AG10803 (cell line): ENCODE measurements at regions not wholly inside any gene's neighbourhood (a gene's known extent, or its start where the extent isn't known, plus 50 kb on each side); places are given as distances from the start of the nearest gene placed in this dataset.

Source experiments
- DNase-seq: peaks from one replicate; pipeline ENCODE4 v3.0.0; 2010; ENCODE audit warnings: low read depth
- H3K4me3 ChIP-seq: 2 replicates; pipeline ENCODE4 v1.5.1; 2011; ENCODE audit warnings: mild to moderate bottlenecking, low read length, control low read depth
- TF ChIP-seq, protein P1 (sequence below): conservative IDR thresholded peaks from 2 replicates; pipeline ENCODE4 v1.5.1; 2011; ENCODE audit warnings: mild to moderate bottlenecking, low read length, control low read depth, inconsistent platforms

- TF ChIP-seq, protein P1, sequence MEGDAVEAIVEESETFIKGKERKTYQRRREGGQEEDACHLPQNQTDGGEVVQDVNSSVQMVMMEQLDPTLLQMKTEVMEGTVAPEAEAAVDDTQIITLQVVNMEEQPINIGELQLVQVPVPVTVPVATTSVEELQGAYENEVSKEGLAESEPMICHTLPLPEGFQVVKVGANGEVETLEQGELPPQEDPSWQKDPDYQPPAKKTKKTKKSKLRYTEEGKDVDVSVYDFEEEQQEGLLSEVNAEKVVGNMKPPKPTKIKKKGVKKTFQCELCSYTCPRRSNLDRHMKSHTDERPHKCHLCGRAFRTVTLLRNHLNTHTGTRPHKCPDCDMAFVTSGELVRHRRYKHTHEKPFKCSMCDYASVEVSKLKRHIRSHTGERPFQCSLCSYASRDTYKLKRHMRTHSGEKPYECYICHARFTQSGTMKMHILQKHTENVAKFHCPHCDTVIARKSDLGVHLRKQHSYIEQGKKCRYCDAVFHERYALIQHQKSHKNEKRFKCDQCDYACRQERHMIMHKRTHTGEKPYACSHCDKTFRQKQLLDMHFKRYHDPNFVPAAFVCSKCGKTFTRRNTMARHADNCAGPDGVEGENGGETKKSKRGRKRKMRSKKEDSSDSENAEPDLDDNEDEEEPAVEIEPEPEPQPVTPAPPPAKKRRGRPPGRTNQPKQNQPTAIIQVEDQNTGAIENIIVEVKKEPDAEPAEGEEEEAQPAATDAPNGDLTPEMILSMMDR: no peak
- no peak overlapping the region for H3K4me3 ChIP-seq
- no peak for DNase-seq
These were observed 249.3 kb downstream of the LRATD1 start for GRCh38 chr2:14881651-14882327.

DNA sequence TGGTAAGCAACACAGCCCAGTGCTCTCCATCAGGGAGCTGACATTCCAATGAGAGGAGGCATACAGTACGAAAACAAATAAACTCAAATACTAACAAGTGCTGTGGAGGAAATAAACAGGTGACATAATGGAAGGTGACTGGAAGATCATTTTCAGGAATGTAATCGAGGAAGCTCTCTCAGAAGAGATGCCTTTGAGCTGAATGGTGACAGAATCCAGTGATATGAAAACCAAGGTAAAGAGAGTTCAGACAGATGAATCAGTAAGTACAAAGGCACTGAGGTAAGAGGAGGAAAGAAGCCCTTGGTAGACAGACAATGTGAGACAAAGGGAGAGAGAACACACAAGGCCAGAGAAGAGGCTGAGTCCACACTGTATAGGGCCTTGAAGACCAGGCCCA, 252.1 kb downstream of the LRATD1 start:
- H3K4me3 ChIP-seq: no peak overlapping the region
- DNase-seq: no peak
- TF ChIP-seq, protein P1: no peak

- H3K4me3 ChIP-seq: no peak overlapping the region
- TF ChIP-seq, protein P1: no peak
- DNase-seq: no peak
These were observed 259.0 kb downstream of the LRATD1 start for GRCh38 chr2:14891546-14891945.

- no peak overlapping the region for H3K4me3 ChIP-seq
- no peak for DNase-seq
- TF ChIP-seq, protein P1: no peak
These were observed 264.0 kb downstream of the LRATD1 start for GRCh38 chr2:14896330-14897030.

DNA sequence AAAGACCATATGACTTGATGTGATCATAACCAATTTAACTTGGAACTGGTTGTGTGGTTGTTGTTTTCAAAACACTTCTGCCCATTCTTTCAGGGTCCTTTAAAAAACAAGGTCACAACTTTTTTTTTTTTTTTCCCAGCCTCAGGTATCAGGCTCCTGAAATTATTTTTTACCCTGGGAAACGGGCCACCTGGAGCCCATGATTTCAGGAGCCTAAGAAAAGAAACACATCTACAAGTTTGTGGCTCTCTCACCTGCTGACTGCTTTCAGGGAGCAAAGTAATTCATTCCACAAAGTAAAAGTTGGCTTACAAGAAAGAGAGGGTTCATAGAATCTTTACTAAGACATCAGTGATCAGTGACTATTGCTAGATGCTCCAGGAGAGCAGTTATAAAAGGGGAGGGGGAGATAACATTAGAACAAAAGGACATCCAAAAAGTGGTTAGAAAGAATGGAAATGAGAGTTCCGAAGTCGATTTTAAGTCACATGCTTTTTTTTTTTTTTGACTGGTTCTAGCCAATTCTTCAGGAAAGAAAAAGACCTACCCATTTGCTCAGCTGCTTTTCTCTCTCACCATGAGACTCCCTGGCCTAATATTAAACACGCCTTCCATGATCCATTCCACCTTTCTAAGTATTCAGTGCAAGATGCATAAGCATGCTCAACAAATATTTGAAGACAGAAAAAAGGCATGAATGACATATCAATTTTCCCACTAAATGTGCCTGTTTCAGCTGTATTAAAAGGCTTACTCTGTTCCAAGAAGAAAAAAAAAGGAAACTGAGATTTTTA, 267.3 kb downstream of the LRATD1 start:
- DNase-seq: no peak
- H3K4me3 ChIP-seq: no peak overlapping the region
- TF ChIP-seq, protein P1: no peak

DNA sequence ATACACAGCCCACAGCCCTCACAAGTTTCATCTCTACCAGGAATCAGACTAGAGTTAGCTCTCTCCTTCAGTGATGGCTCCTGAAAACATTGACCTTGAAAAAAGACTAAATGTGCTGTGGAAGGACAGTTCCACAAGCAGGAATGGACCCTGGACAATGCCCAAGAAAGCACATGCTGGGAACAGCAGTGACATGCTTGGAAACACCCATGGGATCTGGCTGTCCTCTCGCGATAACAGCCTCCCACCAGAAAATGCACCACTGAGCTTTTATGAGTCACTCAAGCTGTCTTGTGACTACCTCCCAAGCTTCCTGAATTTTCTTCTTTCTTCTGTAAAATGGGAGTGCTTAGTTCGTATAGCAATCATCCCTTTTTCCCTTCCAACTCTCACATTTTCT, 269.2 kb downstream of the LRATD1 start:
- TF ChIP-seq, protein P1: no peak
- DNase-seq: no peak

DNA sequence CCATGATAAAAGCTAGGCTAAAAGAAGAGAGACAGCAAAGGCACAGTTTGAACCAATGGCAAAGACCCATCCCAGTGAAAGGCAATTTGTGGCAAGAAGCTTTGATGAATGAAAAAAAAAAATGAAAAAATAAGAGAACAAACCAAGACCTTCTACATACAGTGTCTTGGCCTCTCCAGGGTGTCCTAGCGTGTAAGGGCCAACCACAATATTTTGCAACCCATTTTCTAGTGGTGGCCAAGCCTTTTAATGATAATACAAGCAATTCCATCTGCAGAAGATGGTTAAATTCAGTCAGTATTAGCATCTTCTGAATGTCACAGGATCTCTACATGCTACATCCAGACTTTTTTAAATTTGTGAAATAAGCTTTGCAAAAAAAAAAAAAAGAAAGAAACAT, 270.4 kb downstream of the LRATD1 start:
- TF ChIP-seq, protein P1: no peak
- H3K4me3 ChIP-seq: no peak overlapping the region
- DNase-seq: peak; percentile 0

More for the DNA sequence above, 269.2 kb downstream of the LRATD1 start:
- H3K4me3 ChIP-seq: no peak overlapping the region
